SK-N-SH (cell line): ENCODE measurements at regions not wholly inside any gene's neighbourhood (a gene's known extent, or its start where the extent isn't known, plus 50 kb on each side); places are given as distances from the start of the nearest gene placed in this dataset.

Source experiments
- CTCF ChIA-PET: fragments of 300-600, 350-600 bp; formaldehyde crosslinking; extraction: SDS; loops from one replicate; lab custom pipeline; 2021; lab: Yijun Ruan, JAX
- POLR2A ChIA-PET: fragments of 350-600 bp; sonication (Branson Sonifier 250); formaldehyde crosslinking; extraction: SDS; loops from one replicate; lab custom pipeline; 2020; ENCODE audit warnings: antibody characterized with exemption, inconsistent platforms; lab: Yijun Ruan, JAX
- DNase-seq: peaks from one replicate; pipeline ENCODE4 v3.0.0; 2012
- H2AFZ ChIP-seq: fragments of 200-600 bp; sonication (generic); 2 replicates; pipeline ENCODE4 v1.8.1; 2016; ENCODE audit warnings: antibody characterized with exemption, mild to moderate bottlenecking, low read depth
- H3F3A ChIP-seq: fragments of 200-600 bp; sonication (generic); replicated peaks from 2 replicates; pipeline ENCODE3; 2016; ENCODE audit warnings: antibody characterized with exemption, mild to moderate bottlenecking; ENCODE audit not compliant: insufficient read depth
- H3K27ac ChIP-seq, 2 experiments: fragments of 200-500 bp in 1 of 2; fragments of 200-600 bp in 1 of 2; sonication (Bioruptor generic) in 1 of 2; sonication (generic), shearing (Covaris generic) in 1 of 2; 2 replicates each; pipeline versions ENCODE4 v1.5.1 to v1.6.1; 2014 to 2016; ENCODE audit warnings: low read depth in 2 of 2, inconsistent platforms in 1 of 2, low read length in 1 of 2, mild to moderate bottlenecking in 1 of 2, mixed read lengths in 1 of 2
- H3K27me3 ChIP-seq: fragments of 200-600 bp; sonication (generic), shearing (Covaris generic); 2 replicates; pipeline ENCODE4 v1.6.1; 2016; ENCODE audit warnings: mixed run types; ENCODE audit not compliant: insufficient read depth
- H3K36me3 ChIP-seq, 2 experiments: fragments of 200-500 bp in 1 of 2; fragments of 200-600 bp in 1 of 2; sonication (Bioruptor generic) in 1 of 2; sonication (generic) in 1 of 2; replicated peaks in 1 of 2; 2 replicates each; pipeline versions ENCODE3 to v1.5.1; 2014 to 2016; ENCODE audit warnings: low read length in 1 of 2, mild to moderate bottlenecking in 1 of 2; ENCODE audit not compliant: insufficient read depth in 2 of 2, control insufficient read depth in 1 of 2
- H3K4me1 ChIP-seq, 2 experiments: fragments of 200-500 bp in 1 of 2; fragments of 200-600 bp in 1 of 2; sonication (Bioruptor generic) in 1 of 2; sonication (generic), shearing (Covaris generic) in 1 of 2; 2 replicates each; pipeline versions ENCODE4 v1.5.1 to v1.6.1; 2014 to 2016; ENCODE audit warnings: low read depth in 1 of 2, low read length in 1 of 2, mixed run types in 1 of 2; ENCODE audit not compliant: insufficient read depth in 2 of 2, control insufficient read depth in 1 of 2
- H3K4me2 ChIP-seq: fragments of 200-600 bp; sonication (generic), shearing (Covaris generic); 2 replicates; pipeline ENCODE4 v1.6.1; 2017; ENCODE audit warnings: mixed run types
- H3K4me3 ChIP-seq, 2 experiments: fragments of 200-500 bp in 1 of 2; fragments of 200-600 bp in 1 of 2; sonication (Bioruptor generic) in 1 of 2; sonication (generic), shearing (Covaris generic) in 1 of 2; 2 replicates each; pipeline versions ENCODE4 v1.5.1 to v1.8.1; 2014 to 2016; ENCODE audit warnings: low read depth in 2 of 2, inconsistent platforms in 1 of 2, low read length in 1 of 2, mild to moderate bottlenecking in 1 of 2, mixed read lengths in 1 of 2, moderate library complexity in 1 of 2
- H3K79me2 ChIP-seq: fragments of 200-600 bp; sonication (generic); 2 replicates; pipeline ENCODE4 v1.8.1; 2017; ENCODE audit warnings: mild to moderate bottlenecking; ENCODE audit not compliant: insufficient read depth
- H3K9ac ChIP-seq: fragments of 200-600 bp; sonication (generic); 2 replicates; pipeline ENCODE4 v1.6.1; 2017; ENCODE audit warnings: mixed run types
- H3K9me2 ChIP-seq: fragments of 200-600 bp; sonication (generic); 2 replicates; pipeline ENCODE4 v1.6.1; 2017; ENCODE audit warnings: mixed run types
- H3K9me3 ChIP-seq: fragments of 200-600 bp; sonication (generic); 2 replicates; pipeline ENCODE4 v1.6.1; 2017; ENCODE audit warnings: mixed run types, mild to moderate bottlenecking, moderate library complexity
- H4K20me1 ChIP-seq: fragments of 200-600 bp; sonication (generic); 2 replicates; pipeline ENCODE4 v1.6.1; 2017; ENCODE audit warnings: mild to moderate bottlenecking, mixed run types; ENCODE audit not compliant: insufficient read depth
- CTCF ChIP-seq: fragments of 200-600 bp; sonication (generic); IDR thresholded peaks from 2 replicates; pipeline ENCODE4 v1.6.1; 2017; ENCODE audit warnings: antibody characterized with exemption, mild to moderate bottlenecking, moderate library complexity
- ELF1 ChIP-seq: IDR thresholded peaks from 2 replicates; pipeline ENCODE4 v1.4.0; 2012
- FOSL2 ChIP-seq: IDR thresholded peaks from 2 replicates; pipeline ENCODE4 v1.4.0; 2012; ENCODE audit warnings: low read depth, mild to moderate bottlenecking, moderate library complexity, borderline replicate concordance
- GATA2 ChIP-seq: sonication (generic); formaldehyde crosslinking; IDR thresholded peaks from 2 replicates; pipeline ENCODE4 v1.5.0; 2020; ENCODE audit warnings: mild to moderate bottlenecking, missing genetic modification reagents
- JUND ChIP-seq: IDR thresholded peaks from 2 replicates; pipeline ENCODE4 v1.4.0; 2012
- MEF2A ChIP-seq: IDR thresholded peaks from 2 replicates; pipeline ENCODE4 v1.4.0; 2012; ENCODE audit warnings: low read depth, borderline replicate concordance
- RAD21 ChIP-seq: IDR thresholded peaks from 2 replicates; pipeline ENCODE4 v1.6.1; 2012; ENCODE audit warnings: mild to moderate bottlenecking, low read length
- REST ChIP-seq: IDR thresholded peaks from 2 replicates; pipeline ENCODE4 v1.6.1; 2012; ENCODE audit warnings: mild to moderate bottlenecking, low read depth, low read length, moderate library complexity
- RXRA ChIP-seq: IDR thresholded peaks from 2 replicates; pipeline ENCODE4 v1.4.0; 2012; ENCODE audit warnings: low read depth, mild to moderate bottlenecking, borderline replicate concordance
- SIN3A ChIP-seq: IDR thresholded peaks from 2 replicates; pipeline ENCODE4 v1.6.1; 2012; ENCODE audit warnings: low read depth, mild to moderate bottlenecking, low read length, moderate library complexity, borderline replicate concordance
- TCF12 ChIP-seq: IDR thresholded peaks from 2 replicates; pipeline ENCODE4 v1.4.0; 2012
- YY1 ChIP-seq: IDR thresholded peaks from 2 replicates; pipeline ENCODE4 v1.4.0; 2012; ENCODE audit warnings: low read depth, mild to moderate bottlenecking
- TF ChIP-seq, protein P1 (sequence below): IDR thresholded peaks from 2 replicates; pipeline ENCODE4; 2012
- TF ChIP-seq, protein P2 (sequence below): IDR thresholded peaks from 2 replicates; pipeline ENCODE4 v1.4.0; 2012; ENCODE audit warnings: low read depth, borderline replicate concordance
- TF ChIP-seq, protein P3 (sequence below): fragments of 150-350 bp; IDR thresholded peaks from 2 replicates; pipeline ENCODE4 v1.6.1; 2017; ENCODE audit warnings: antibody characterized with exemption, low read length, low read depth, borderline replicate concordance

- TF ChIP-seq CTCF = no peak
- peak; percentile 68; the same call in 1 of the 2 replicates for TF ChIP-seq MEF2A
- TF ChIP-seq ELF1 = peak; percentile 15; the same call in 1 of the 2 replicates
- TF ChIP-seq, protein P1, sequence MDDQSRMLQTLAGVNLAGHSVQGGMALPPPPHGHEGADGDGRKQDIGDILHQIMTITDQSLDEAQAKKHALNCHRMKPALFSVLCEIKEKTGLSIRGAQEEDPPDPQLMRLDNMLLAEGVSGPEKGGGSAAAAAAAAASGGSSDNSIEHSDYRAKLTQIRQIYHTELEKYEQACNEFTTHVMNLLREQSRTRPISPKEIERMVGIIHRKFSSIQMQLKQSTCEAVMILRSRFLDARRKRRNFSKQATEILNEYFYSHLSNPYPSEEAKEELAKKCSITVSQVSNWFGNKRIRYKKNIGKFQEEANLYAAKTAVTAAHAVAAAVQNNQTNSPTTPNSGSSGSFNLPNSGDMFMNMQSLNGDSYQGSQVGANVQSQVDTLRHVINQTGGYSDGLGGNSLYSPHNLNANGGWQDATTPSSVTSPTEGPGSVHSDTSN = peak; percentile 80
- TF ChIP-seq, protein P2, sequence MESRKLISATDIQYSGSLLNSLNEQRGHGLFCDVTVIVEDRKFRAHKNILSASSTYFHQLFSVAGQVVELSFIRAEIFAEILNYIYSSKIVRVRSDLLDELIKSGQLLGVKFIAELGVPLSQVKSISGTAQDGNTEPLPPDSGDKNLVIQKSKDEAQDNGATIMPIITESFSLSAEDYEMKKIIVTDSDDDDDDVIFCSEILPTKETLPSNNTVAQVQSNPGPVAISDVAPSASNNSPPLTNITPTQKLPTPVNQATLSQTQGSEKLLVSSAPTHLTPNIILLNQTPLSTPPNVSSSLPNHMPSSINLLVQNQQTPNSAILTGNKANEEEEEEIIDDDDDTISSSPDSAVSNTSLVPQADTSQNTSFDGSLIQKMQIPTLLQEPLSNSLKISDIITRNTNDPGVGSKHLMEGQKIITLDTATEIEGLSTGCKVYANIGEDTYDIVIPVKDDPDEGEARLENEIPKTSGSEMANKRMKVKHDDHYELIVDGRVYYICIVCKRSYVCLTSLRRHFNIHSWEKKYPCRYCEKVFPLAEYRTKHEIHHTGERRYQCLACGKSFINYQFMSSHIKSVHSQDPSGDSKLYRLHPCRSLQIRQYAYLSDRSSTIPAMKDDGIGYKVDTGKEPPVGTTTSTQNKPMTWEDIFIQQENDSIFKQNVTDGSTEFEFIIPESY = no peak
- no peak for TF ChIP-seq YY1
These were observed 559.5 kb upstream of the KLF4 start (continued) for GRCh38 chr9:108049026-108049607.

DNA sequence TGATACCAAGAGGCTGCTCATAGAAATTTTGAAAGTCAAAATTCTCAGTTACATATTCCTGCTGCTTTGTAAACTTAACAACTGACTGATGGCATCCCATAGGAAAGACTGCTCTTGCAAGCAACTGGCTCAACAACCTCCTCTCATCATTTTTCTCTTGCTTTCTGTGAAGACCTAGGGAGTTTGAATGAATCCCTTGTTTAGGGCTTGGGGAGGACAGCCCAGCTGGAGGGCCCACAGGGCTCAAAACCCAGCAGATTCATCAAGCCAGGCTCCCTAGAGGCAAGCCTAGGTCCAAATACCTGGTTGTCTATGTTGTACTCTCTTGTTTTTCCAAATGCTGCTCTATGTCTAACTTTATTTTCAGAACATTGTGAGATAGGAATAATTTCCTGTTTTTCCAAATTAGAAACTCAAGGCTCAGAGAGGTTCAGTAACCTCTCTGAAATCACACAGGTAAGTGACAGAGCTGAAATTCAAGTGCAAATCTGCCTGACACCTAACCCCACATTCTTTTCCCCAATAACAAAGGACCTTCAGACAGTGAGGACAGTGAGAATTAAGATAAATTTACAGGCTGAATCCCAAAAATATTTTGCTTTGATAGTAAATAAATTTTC lies 558.9 kb upstream of the KLF4 start:
- no peaks in the 10 kb centered on the region for H3K27me3 ChIP-seq
- no peaks in the 10 kb centered on the region for H4K20me1 ChIP-seq
- H3F3A ChIP-seq = peaks cover 18% of the 10 kb centered on the region
- peaks cover 0 to 6% of the 10 kb centered on the region in 2 experiments; a peak in 2 of 4 replicates for H3K4me1 ChIP-seq
- CTCF ChIA-PET = interaction anchor here (1.4 kb wide), 1 partner anchor 10 kb away, joined by 3 read pairs; no protein-coding TSS in a partner anchor
- DNase-seq = no peak
- no peaks in the 10 kb centered on the region for H3K79me2 ChIP-seq
- H3K36me3 ChIP-seq = peaks cover 0 to 6% of the 10 kb centered on the region in 2 experiments
- 0 out of 2 replicates have a peak, but pooled peaks cover 4% of the 10 kb centered on the region for H3K9me3 ChIP-seq
- H3K4me3 ChIP-seq = no peak overlapping the region
- no peak overlapping the region for H3K4me2 ChIP-seq
- H3K9me2 ChIP-seq = no peaks in the 10 kb centered on the region
- peak overlapping the region; percentile 27; the same call in 1 of the 2 replicates for H3K9ac ChIP-seq
- POLR2A ChIA-PET = no interaction called here
- peak overlapping the region in 1 of 2 experiments; percentile 59; a peak in 2 of 4 replicates for H3K27ac ChIP-seq
- no peak overlapping the region for H2AFZ ChIP-seq
- TF ChIP-seq SIN3A (no peak), CTCF (no peak), FOSL2 (no peak), JUND (no peak), RXRA (no peak), REST (no peak), GATA2 (CRISPR knock-in tag) (no peak), TCF12 (no peak), RAD21 (no peak)
- TF ChIP-seq, protein P2 = no peak
- TF ChIP-seq, protein P3, sequence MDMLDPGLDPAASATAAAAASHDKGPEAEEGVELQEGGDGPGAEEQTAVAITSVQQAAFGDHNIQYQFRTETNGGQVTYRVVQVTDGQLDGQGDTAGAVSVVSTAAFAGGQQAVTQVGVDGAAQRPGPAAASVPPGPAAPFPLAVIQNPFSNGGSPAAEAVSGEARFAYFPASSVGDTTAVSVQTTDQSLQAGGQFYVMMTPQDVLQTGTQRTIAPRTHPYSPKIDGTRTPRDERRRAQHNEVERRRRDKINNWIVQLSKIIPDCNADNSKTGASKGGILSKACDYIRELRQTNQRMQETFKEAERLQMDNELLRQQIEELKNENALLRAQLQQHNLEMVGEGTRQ = no peak
